Mucosa of gallbladder (tissue), 1 donor: ENCODE measurements at regions not wholly inside any gene's neighbourhood (a gene's known extent, or its start where the extent isn't known, plus 50 kb on each side); places are given as distances from the start of the nearest gene placed in this dataset.

Experiments used
- DNase-seq: peaks from one replicate; pipeline ENCODE4 v3.0.0-alpha.2; 2020; ENCODE audit warnings: low spot score
- donor health status: DM: no; HTN: no; CAD: no.

DNA sequence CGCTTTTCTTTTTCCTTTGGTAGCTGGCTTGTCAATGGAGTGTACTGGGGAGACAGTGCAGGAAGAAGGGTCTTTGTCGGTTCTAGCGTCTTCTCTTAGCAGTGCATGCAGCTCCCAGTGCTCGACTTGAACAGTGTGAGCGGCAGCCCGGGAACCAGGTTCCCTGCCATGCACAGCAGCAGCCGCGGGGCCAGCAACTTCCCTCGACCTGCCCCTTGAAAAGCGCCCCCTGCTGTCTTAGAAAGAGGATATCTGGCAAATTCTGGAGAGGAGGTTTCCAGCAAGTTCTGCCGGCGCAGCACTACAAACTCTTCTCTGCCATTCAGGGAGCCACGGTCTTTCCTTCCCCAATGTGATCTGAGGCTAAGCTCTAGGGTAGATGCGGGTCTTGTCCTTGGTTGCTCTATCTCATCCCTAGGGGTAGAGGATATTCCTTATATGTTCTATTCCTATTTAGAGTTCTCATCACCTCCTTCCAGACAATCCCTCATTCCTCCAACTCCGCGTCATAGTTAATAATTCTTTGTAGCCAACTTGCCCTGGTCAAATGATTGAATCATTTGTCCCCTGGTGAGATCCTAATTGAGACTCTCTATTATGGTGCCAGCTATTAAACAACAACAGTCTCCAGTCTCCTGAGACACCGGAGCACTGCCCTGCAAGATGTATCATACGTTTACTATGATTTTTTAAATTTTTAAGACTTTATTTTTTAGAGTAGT lies 451.3 kb downstream of the PMP22 start:
- DNase-seq, result no peak

DNA sequence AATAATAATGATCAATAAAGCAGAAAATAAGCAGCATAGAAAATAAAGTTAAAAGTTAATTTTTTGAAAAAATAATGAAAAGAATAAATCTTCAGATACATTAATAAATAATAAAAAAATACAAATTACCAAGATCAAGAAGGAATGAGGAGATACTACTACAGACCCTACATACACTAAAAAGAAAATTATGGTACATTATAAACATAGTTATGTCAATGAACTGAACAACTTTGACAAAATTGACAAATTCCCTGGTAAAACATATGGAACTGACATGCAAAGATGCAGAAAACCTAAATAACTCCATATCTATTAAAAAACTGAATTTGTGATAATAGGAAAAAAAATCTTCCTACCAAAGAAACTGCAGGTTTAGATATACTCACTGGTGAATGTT lies 456.7 kb downstream of the PMP22 start:
- DNase-seq, result no peak

DNA sequence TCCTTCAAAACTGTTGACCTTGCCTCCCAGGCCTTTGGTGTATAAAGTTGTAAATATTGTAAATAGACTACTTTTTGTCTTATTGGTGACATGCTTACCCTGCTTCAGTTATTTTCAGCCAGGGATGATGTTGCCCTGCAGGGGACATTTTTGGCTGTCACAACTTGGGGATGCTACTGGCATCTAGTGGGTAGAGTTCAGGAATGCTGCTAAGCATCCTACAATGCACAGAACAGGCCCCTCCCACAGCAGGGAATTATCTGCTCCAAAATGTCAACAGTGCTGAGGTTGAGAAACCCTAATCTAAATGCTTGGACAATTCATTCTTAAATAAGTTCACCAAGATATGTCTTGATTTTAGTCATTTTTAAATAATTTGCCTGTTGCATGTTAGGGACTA lies 459.8 kb downstream of the PMP22 start:
- DNase-seq, result no peak

DNA sequence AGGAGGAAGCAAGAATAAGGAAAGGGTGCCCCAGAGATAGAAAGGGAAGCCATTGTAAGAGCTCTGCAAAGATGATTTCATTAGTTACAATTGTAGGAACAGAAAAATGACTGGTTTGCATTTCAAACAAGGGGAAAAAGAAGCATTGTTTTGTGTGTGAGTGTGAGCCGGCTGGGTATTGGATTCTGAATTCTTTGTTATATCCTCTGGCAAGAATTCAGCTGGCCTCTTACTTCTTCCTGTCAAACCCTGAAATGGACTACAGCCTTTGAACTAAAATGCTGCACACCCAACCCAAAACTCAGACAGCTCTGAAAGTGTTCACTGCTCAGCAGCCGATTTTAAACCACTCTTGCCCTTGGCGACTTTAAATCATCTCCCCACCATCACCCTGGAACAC lies 461.3 kb downstream of the PMP22 start:
- DNase-seq, result no peak

DNA sequence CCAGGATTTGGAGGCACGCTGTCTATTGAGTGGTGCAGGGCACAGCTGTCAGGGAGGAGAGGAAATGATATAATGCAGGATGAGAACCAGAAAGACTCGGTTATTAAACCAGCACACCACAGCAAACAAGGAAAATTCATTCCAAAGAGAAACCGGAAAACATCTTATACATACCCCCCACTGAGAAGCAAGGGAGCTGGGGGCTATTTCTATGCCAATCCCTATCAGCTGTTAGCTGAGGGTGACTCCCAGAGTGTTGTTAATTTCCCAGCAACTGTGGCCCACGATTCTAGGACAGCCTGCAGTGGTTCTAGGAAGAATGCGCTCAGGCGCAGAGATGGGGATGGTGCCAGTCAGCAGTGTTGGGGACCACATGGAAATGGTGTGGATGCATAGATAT lies 467.3 kb downstream of the PMP22 start:
- no peak for DNase-seq

DNA sequence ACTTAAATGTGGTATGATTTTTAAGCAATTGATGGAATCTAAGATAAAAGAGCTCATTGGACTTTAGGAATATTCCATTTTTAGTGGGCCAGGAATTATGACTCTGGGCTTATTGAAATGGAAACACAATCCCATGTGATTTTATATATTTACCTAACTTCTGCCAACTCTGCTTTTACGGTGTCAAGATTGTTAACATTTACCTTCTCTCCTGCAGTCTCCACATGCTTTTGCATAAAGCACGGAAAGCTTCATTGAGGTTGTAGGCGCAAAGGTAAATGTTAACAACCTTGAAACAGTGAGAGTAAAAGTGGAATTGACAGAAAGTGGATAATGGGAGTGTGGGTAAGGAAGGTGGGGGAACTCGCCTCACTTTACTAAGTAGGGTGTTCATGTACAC lies 468.1 kb downstream of the PMP22 start:
- no peak for DNase-seq

DNA sequence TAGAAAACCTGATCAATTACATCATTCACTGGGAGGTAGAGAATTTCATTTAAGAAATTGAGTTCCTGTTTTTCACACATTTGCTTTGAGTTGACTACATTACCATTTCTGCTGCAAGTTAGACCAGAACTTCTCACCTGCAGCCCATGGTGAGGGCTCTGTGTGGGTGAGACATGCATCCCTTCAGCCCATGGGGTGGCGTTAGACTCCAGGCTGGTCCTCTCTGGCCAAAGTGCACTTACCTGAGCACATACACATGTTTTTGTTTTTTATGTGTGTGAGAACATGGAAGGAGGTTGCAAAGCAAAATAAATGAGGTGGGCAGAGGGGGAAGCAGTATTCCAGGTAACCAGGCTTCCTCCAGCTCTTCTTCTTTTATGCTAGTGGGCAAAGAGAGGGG lies 470.2 kb downstream of the PMP22 start:
- no peak for DNase-seq

DNA sequence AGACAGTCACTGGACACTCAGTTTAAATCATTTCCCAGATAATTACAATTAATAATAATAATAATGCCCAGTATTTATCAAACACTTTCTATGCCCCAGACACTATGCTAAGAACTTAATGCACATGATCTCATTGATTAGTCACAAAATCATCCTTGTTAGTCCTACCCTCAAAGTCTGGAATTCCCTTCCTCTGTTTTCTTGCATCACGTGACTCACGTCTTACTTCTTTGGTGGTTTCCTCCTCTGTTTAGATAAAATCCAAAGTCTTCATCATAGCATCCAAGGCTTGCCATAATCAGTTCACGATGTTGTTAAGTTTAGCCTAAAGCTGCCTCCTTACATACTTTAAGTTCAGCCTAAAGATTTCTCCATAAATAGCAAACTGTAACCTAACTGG lies 471.9 kb downstream of the PMP22 start:
- DNase-seq, result no peak

DNA sequence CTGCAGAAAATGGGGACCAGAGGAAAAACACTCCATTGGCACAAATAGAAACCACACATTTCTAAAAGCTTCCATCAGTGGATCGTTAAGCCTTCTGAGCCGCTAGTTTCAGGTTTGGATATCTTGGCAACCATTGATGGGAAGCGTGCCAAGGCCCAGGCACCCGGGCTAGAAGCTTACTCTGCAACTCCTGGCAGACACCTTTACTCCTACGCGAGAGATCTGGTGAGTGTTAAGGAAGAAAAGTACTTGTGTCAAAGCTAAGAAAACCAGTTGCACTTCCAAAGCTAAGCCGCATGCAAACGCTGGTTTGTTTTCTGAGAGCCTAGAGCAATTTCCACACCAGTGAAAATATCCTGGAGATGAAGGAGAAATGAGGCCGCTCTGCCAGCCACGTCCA lies 472.4 kb downstream of the PMP22 start:
- DNase-seq, result peak; percentile 20

DNA sequence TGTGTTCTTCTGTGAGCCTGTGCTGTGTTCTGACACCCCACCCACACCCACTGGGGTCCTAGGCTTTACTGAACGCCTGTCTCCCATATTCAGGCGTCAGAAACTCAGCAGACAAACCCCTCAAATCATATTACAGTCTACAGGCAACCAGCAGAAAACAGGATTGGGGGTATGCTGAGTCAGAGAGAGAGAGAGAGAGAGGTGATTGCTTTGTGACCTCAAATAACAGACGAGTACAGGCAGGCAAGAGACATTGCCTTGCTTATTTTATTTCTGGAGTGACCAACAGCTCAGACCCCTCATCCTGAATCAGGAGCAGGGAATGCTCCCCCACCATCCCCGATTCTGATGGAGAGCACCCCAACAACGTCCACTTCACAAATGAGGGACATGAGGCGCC lies 473.9 kb downstream of the PMP22 start:
- no peak for DNase-seq

DNA sequence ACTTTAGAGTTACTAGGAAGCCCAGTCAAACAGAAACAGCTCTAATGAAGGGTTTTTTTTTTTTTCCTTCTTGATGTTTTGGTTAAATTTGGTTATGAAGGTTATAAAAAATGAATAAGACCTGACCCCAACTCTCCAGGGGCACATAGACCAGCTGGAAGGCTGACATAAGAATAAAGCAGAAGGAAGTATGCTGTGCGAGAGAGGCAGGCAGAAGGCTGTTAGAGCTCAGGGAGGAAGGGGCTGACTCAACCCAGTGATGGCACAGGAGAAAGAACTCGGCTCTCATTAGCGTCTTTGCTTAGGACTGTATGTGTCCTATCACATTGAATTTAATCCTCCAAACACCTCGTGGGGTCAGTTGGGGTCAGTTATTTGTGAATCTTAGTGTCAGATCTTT lies 474.6 kb downstream of the PMP22 start:
- DNase-seq, result no peak

DNA sequence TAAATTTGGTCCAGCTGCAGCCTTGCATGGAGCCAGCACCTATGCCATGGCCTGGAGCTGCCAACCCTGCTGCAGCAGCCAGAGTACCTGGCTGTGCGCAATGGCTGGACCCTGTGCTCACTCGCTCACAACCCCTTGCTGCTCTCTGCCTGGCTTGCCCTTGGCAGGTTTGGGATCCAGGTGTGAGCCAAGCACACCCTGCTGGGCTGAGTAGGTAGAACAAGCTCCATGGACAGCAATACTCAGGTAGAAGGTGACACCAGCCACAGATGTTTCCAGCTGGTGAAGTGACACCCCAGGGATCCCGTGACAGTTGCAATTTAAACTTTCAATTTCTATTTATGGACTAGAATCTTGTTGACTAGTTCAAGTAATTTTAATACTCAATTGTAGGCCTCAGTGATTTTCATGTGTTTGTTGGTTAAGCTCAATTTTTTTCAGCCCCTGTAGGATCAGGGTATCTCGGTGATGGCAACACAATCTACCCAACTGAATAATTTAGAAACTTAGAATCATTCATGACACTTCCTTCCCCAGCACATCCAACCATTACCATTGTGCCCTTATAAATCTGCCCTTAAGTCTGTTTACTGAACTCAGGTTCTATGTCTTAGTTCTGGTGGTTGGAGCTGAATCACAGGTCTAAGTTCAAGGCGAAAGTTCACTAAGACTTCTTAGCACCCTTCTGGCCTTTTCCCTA lies 480.0 kb downstream of the PMP22 start:
- DNase-seq, result peak; percentile 17

DNA sequence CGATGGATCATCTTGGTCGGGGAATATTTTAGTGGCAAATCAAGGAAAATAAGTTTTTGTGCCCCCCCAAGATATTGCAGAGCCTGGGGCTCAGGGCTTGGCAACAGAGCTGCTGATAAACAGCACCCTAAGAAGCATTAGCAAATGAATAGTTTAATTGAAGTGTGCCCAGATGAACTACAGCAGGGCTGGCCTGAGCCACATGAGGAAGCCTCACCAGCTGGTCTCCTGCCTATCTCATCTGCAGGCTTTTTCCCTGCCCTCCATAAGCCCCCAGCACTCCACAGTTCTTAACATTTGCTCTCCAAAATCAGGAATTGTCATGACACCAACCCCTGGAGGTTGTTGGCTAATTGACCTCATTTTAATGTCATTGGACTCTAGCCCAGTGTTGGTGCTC lies 480.2 kb downstream of the HS3ST3B1 start:
- DNase-seq, result no peak

DNA sequence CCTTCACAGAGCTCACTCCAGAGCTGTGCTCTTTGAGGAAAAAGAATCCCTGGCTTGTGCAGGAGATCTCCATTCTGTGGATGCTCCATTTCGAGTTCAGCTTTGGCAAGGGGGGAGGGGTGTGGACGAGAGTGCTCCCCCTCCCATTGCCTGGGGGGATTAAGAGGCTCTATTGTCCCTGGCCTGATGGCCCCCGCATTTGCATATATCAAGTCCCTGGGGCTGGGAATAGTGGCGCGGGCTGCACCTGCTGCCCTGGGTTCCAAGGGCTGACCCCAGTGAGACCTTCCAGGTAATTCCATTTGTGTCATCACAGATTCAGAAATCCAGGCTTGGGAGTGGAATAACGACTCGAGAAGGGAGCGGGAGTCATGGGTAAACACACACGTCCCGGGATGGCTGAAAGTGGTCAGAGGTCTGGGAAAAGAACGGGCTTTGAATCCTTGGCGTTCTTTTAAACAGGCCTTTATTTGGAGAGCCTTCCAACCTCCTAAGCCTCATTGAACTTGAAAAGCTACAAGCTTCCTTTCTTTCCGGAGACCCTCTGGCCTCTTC lies 479.3 kb downstream of the HS3ST3B1 start:
- no peak for DNase-seq

DNA sequence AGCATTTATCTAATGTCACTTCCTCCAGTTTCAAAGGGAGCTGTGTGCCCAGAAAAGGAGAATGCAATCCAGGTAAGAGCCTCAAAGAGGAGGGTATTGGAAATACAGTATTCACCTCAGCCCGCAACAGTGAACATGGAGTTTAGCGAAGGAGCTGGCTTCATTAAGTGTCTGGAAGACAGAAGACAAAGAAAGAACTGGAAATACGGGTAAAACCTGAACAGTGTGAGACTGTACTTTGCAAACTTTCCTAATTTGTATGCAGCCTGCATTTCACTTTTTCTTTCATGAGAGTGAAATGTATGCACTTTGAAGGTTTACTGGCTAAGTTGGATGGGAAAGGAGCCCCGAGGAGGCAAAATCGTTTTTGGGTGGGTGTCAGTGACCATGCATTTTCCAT lies 478.4 kb downstream of the HS3ST3B1 start:
- no peak for DNase-seq

DNA sequence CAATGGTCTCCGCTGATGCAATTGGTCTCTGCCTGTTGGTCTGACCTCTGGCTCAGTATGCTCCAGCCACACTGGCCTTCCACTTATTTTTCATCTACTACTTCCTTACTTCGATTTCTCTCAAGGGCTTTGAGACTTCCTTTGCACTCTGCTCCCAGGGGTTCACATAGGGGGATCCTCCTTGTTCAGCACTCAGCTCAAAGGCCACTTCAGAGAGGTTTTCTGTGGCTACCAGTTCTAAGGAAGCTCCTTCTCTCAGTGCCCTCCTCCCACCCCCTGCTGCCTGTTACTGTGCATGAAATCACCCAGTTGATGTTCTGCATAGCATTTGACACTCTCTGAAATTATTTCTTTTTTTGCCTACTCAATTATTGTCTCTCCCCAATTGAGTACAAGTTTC lies 476.4 kb downstream of the HS3ST3B1 start:
- DNase-seq, result no peak

DNA sequence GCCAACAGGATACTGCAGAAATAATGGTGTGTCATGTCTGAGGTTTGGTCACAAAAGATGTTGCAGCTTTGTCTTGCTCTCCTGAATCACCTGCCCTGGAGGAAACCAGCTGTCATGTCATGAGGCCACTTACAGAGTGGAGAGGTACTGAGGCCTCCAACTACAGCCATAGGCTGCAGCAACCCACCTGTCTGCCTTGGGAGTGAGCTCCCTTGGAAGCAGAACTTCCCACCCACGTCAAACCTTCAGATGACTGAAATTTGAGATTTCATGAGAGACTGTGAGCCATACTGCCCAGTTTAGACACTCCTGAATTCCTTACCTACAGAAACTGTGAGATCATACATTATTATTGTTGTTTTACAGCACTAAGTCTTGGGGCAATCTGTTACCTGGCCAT lies 475.9 kb downstream of the HS3ST3B1 start:
- no peak for DNase-seq

DNA sequence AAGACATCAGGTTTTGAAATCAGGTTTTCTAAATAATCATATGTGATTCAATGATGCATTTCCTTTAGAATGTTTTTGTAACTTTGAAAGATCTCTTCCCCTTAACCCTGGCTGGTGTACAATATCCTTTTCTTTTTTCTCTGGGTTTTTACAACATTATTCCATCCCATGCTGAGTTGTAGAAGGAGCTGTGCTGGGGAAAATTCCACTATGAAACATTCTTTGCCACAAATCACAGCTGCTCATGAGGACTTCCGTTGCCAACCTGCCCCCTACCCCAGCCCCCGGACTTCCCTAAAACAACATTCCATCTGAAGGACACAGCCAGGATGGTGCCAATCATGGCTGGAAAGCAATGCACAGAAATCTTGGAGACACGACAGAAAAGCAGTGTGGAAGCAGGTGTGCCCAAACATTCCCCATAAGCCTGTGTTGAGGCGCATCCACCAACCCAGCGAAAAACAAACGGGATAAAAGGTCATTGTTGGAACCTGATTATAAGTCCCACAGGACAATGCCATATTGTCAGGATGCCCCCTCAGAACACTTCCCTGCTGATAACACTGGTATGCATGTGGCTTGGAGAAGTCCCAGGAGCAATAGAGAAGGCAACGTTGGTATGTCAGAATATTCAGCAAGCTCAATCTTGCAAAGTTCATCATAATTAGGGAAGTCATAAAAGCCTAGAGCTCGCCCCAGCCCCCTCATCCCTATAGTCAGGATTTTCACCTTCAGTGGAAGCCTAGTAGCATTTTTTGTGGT lies 475.0 kb downstream of the HS3ST3B1 start:
- DNase-seq, result no peak

DNA sequence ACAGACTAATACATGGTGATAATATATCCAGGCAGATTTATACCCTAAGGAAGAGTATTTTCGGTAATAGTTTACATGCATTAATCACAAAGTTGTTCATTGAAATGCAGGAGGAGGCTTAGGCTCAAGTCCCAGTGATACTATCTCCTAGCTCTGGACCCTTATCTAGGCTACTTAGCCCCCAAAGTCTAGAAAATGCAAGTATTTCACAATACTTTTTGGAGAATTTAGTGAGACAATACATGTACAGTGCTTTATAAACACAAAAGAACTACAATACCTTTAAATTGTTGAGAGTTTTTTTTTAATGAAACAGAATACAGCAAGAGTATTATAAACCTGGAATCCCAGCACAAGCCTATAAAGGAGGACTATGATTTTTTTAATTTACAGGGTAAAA lies 473.9 kb downstream of the HS3ST3B1 start:
- no peak for DNase-seq

DNA sequence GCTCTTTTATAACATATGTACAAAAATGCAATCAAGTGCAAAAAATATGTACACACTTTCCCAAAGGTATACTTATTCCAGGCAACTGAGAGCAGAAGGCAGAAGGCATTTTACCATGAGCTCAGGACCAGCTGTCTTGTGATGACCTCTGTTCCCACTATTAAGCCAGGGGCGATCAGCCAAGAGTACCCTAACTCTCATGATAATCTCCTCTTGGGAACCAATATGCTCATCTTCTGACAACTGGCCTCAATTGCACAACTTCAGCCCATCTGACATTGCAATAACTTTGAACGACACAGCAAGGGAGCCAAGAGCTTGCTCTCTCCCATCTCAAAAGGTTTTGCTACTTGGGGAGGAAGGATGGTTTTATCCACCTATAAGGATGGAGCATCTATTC lies 471.9 kb downstream of the HS3ST3B1 start:
- DNase-seq, result no peak

DNA sequence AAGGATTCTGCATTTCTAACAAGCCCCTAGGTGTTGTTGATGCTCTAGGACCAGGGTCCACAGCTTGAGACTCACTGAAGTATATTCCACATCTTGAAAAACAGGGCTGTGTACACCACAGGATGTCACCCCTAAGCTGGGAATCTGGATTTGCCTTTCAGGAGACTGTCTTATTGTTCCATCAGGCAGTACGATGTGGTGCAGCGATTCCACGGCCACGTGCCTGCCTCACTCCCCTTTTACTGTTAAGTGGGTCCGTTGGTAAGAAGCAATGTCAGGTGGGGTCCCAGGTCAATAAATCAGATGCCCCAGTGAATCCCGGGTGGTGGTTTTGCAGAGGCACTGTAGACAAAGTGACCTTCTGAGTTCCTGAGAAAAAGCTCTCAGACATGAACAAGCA lies 470.7 kb downstream of the HS3ST3B1 start:
- no peak for DNase-seq

DNA sequence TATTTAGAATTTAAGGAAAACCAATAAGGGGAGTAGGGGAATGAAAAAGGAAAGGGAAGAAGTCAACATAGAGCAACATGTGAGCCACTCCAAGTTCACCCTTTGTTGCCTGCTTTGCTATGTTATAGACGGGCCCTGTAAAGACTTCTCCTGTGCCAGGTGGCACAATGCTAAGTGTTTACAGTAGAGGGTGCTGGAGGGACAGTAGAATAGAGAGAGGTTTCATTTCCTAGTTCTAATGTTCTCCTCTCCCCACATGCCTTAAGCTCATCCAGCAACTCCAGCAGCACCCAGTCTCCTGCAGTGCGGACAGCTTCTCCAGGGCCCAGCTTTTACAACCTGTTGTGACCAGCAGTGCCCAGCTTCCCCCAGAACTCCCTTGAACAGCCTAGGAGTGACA lies 468.0 kb downstream of the HS3ST3B1 start:
- DNase-seq, result no peak
